ENCODE measurements at regions not wholly inside any gene's neighbourhood (a gene's known extent, or its start where the extent isn't known, plus 50 kb on each side); places are given as distances from the start of the nearest gene placed in this dataset.

DNA sequence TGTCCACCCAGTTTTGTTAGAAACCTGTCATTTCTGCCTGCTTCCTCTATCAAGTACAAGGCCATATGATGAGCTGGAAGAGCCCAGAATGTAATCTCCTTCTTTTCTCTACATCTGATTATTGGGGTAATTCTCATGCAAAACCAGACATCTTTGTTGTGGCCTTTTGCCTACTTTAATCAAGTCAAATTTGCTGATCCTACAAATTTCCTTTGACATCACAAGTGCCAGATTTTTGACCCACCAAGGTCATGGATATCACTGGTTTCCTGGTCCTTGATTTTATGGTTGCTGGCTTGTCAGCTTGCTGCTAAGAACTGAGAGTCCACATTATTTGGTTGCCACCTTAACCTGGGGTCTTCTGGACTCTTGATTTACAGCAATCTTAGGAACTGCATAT lies 336.1 kb downstream of the TFEC start:
- ChIA-PET CTCF (ENCODE audit: partially characterized antibody) (interaction anchor here (0.9 kb wide), 1 partner anchor 14 kb away, joined by 5 read pairs; no protein-coding TSS in a partner anchor), POLR2A (ENCODE audit: partially characterized antibody) (no interaction called here)
- H2AK5ac ChIP-seq (ENCODE audit: low read depth, low read length) = no peak overlapping the region
- no peaks in the 10 kb centered on the region for H3K36me3 ChIP-seq (ENCODE audit: control insufficient read depth in 2 of 4, insufficient read depth in 4 of 4, low read length in 3 of 4)
- TF ChIP-seq BCL11A (IDR thresholded peaks at IDR 0.05; ENCODE audit: low read depth in 2 of 2, low read length in 2 of 2) = no peak
- TF ChIP-seq, protein P1, sequence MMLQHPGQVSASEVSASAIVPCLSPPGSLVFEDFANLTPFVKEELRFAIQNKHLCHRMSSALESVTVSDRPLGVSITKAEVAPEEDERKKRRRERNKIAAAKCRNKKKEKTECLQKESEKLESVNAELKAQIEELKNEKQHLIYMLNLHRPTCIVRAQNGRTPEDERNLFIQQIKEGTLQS (IDR thresholded peaks at IDR 0.05; ENCODE audit: insufficient read depth, low read depth, low read length) = no peak
- no peak for TF ChIP-seq POLR2AphosphoS5 (IDR thresholded peaks at IDR 0.05; ENCODE audit: low read depth, low read length)
- TF ChIP-seq, protein P2, sequence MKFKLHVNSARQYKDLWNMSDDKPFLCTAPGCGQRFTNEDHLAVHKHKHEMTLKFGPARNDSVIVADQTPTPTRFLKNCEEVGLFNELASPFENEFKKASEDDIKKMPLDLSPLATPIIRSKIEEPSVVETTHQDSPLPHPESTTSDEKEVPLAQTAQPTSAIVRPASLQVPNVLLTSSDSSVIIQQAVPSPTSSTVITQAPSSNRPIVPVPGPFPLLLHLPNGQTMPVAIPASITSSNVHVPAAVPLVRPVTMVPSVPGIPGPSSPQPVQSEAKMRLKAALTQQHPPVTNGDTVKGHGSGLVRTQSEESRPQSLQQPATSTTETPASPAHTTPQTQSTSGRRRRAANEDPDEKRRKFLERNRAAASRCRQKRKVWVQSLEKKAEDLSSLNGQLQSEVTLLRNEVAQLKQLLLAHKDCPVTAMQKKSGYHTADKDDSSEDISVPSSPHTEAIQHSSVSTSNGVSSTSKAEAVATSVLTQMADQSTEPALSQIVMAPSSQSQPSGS (IDR thresholded peaks at IDR 0.05; ENCODE audit: low read length) = no peak
- TF ChIP-seq SIN3A (conservative IDR thresholded peaks at IDR 0.05 in 1 of 2, IDR thresholded peaks at IDR 0.05 in 1 of 2; ENCODE audit: low read depth in 1 of 2, low read length in 2 of 2) = no peak
- TF ChIP-seq EP300 (IDR thresholded peaks at IDR 0.05; ENCODE audit: borderline replicate concordance in 1 of 2, low read depth in 2 of 2, low read length in 2 of 2) = no peak
- TF ChIP-seq EGR1 (IDR thresholded peaks at IDR 0.05; ENCODE audit: borderline replicate concordance, low read depth, low read length) = no peak
- no peak for TF ChIP-seq CTBP2 (IDR thresholded peaks at IDR 0.05; ENCODE audit: borderline replicate concordance, insufficient read depth, insufficient read length, low read length)
- no peak for TF ChIP-seq ZNF274 (IDR thresholded peaks at IDR 0.05; ENCODE audit: borderline replicate concordance, extremely low read depth, low read length)
- no peak for TF ChIP-seq SP1 (IDR thresholded peaks at IDR 0.05; ENCODE audit: low read depth, low read length)
- no peak for TF ChIP-seq CHD2 (IDR thresholded peaks at IDR 0.05; ENCODE audit: low read length)
- no peak for TF ChIP-seq CBX8 (IDR thresholded peaks at IDR 0.05; ENCODE audit: borderline replicate concordance, low read depth, low read length)
- TF ChIP-seq KDM1A (IDR thresholded peaks at IDR 0.05; ENCODE audit: borderline replicate concordance, low read length) = no peak
- no peak overlapping the region for H4K91ac ChIP-seq (replicated peaks; ENCODE audit: insufficient read length, low read length)
- H2BK20ac ChIP-seq (ENCODE audit: low read length) = no peak overlapping the region
- H3K23ac ChIP-seq (ENCODE audit: insufficient read length) = no peak overlapping the region
- no peak overlapping the region for H3K18ac ChIP-seq (ENCODE audit: extremely low read depth, low read length)
- no peak for DNase-seq (ENCODE audit: low read depth in 1 of 2, low spot score in 2 of 2)
- no peak overlapping the region for H2BK15ac ChIP-seq (ENCODE audit: low read length)
- no peak overlapping the region for H3K4me2 ChIP-seq (ENCODE audit: insufficient read depth in 1 of 2, low read depth in 2 of 2, low read length in 2 of 2)
- no peak overlapping the region for H2BK5ac ChIP-seq (ENCODE audit: low read depth, low read length)
- H3K4me3 ChIP-seq (ENCODE audit: extremely low read depth in 1 of 4, insufficient read depth in 2 of 4, low read depth in 3 of 4, low read length in 4 of 4) = no peak overlapping the region
- no peak for FAIRE-seq
- H2AFZ ChIP-seq (ENCODE audit: low read length) = no peak overlapping the region
- no peaks in the 10 kb centered on the region for H3K79me1 ChIP-seq (ENCODE audit: low read depth, low read length)
- no peak overlapping the region for H4K5ac ChIP-seq (ENCODE audit: insufficient read length, low read depth, low read length)
- no peak overlapping the region for H3K9ac ChIP-seq (replicated peaks in 1 of 4; ENCODE audit: extremely low read depth in 1 of 4, low read depth in 3 of 4, low read length in 3 of 4)
- H3K9me3 ChIP-seq (ENCODE audit: insufficient read depth in 2 of 2, low read depth in 1 of 2, low read length in 1 of 2) = no peaks in the 10 kb centered on the region
- no peak overlapping the region for H3K56ac ChIP-seq (replicated peaks; ENCODE audit: insufficient read length, low read depth, low read length)
- no peaks in the 10 kb centered on the region for H3K27me3 ChIP-seq (replicated peaks in 1 of 4; ENCODE audit: control insufficient read depth in 3 of 4, extremely low read depth in 1 of 4, insufficient read depth in 3 of 4, low read length in 3 of 4)
- no peak overlapping the region for H3K14ac ChIP-seq (ENCODE audit: insufficient read length)
- no peaks in the 10 kb centered on the region for H4K20me1 ChIP-seq (replicated peaks in 1 of 2; ENCODE audit: control insufficient read depth in 1 of 2, insufficient read depth in 2 of 2, low read length in 2 of 2)
- no peak overlapping the region for H3K4ac ChIP-seq (replicated peaks; ENCODE audit: insufficient read length, low read depth, low read length)
- no peak overlapping the region for H3K27ac ChIP-seq (ENCODE audit: low read depth, low read length)
- no peak overlapping the region for H2BK12ac ChIP-seq (ENCODE audit: low read depth, low read length)
- H3K79me2 ChIP-seq (ENCODE audit: control insufficient read depth in 1 of 2, insufficient read depth in 2 of 2, low read length in 2 of 2) = no peaks in the 10 kb centered on the region
- no peak overlapping the region for H2BK120ac ChIP-seq (replicated peaks; ENCODE audit: low read depth, low read length)
- no peaks in the 10 kb centered on the region for H3K23me2 ChIP-seq (ENCODE audit: low read depth, low read length)
- H4K8ac ChIP-seq (ENCODE audit: extremely low read depth, insufficient read depth, low read length) = no peak overlapping the region
- no peaks in the 10 kb centered on the region for H3K4me1 ChIP-seq (replicated peaks in 1 of 4; ENCODE audit: control insufficient read depth in 3 of 4, insufficient read depth in 4 of 4, low read length in 3 of 4)
